ENCODE measurements at regions not wholly inside any gene's neighbourhood (a gene's known extent, or its start where the extent isn't known, plus 50 kb on each side); places are given as distances from the start of the nearest gene placed in this dataset.
A peak's percentile ranks its signal among the peaks of the same experiment; 100 is the strongest.

DNA sequence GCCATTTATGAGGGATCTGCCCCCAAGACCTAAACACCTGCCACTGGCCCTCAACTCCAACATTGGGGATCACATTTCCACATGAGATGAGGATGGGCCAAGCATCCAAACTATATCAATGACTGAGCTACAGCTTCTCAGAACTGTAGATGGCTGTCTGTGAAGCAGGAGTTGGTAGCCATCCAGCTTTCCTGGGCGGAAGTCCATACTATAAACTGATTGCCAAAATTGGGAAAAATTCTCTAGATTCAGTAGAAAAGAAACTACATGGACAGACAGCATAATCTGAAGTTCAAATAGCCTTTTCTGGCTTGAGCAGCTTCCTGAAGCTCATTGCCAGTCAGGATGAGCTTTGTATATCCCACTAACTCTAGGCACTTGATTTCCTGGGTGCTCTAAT lies 214.7 kb upstream of the ZBTB20 start:
- TF ChIP-seq, protein P1, sequence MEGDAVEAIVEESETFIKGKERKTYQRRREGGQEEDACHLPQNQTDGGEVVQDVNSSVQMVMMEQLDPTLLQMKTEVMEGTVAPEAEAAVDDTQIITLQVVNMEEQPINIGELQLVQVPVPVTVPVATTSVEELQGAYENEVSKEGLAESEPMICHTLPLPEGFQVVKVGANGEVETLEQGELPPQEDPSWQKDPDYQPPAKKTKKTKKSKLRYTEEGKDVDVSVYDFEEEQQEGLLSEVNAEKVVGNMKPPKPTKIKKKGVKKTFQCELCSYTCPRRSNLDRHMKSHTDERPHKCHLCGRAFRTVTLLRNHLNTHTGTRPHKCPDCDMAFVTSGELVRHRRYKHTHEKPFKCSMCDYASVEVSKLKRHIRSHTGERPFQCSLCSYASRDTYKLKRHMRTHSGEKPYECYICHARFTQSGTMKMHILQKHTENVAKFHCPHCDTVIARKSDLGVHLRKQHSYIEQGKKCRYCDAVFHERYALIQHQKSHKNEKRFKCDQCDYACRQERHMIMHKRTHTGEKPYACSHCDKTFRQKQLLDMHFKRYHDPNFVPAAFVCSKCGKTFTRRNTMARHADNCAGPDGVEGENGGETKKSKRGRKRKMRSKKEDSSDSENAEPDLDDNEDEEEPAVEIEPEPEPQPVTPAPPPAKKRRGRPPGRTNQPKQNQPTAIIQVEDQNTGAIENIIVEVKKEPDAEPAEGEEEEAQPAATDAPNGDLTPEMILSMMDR (IDR thresholded peaks at IDR 0.05), result no peak
- Mint-ChIP-seq H3K4me3 (ENCODE audit: unreplicated experiment) (no peak overlapping the region), H3K9me3 (ENCODE audit: low read depth) (peaks cover 9% of the 10 kb centered on the region), H3K36me3 (ENCODE audit: low read depth) (no peaks in the 10 kb centered on the region), H3K27me3 (ENCODE audit: low read depth) (no peaks in the 10 kb centered on the region), H3K4me1 (ENCODE audit: low read depth) (peaks cover 19% of the 10 kb centered on the region), H3K27ac (ENCODE audit: unreplicated experiment) (no peak overlapping the region)
- DNase-seq (ENCODE audit: low spot score), result no peak

DNA sequence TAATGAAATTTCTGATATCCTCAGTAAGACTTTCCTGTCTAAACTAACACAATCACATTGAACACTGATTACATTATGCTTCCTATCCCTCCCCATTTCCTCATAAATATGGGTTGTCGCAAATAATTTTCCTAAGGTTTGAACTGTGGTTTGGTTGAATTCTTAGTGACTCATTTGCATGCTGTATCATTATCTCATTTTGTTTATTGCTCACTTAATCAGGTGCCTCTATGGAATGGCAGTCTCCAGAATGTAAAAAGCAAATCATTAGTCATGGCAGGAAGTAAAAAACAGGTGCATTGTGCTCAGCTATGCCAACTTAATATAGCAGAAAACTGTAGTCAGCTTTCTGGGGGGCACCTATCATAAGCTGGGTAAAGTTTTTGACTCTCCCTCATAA lies 216.0 kb upstream of the ZBTB20 start:
- Mint-ChIP-seq H3K4me1 (ENCODE audit: low read depth) (peaks cover 19% of the 10 kb centered on the region), H3K4me3 (ENCODE audit: unreplicated experiment) (no peak overlapping the region), H3K27me3 (ENCODE audit: low read depth) (no peaks in the 10 kb centered on the region), H3K9me3 (ENCODE audit: low read depth) (peaks cover 2% of the 10 kb centered on the region), H3K36me3 (ENCODE audit: low read depth) (no peaks in the 10 kb centered on the region), H3K27ac (ENCODE audit: unreplicated experiment) (no peak overlapping the region)
- no peak for DNase-seq (ENCODE audit: low spot score)
- TF ChIP-seq, protein P1 (IDR thresholded peaks at IDR 0.05), result no peak

DNA sequence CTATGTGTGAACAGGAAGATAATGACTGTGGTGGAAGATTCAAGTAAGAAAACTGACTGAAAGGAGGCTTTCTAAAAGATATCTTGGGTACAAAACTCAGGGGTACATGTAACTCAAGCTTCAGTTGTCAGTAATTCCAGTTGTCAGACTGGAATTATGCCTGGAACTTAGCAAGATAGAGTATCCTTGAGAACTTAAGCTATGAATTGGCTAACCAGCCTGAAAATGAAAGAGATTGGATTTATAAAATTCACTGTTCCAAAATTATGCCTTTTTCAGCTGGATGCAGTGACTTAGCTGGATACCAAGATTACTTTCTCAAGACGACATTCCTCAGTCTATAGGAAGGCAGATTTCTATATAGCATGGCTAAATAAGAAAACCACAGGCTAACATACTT lies 221.9 kb upstream of the ZBTB20 start:
- H3K36me3 Mint-ChIP-seq (ENCODE audit: low read depth), result no peaks in the 10 kb centered on the region
- no peak overlapping the region for H3K4me3 Mint-ChIP-seq (ENCODE audit: unreplicated experiment)
- no peak overlapping the region for H3K27ac Mint-ChIP-seq (ENCODE audit: unreplicated experiment)
- TF ChIP-seq, protein P1 (IDR thresholded peaks at IDR 0.05), result no peak
- DNase-seq (ENCODE audit: low spot score), result no peak
- H3K9me3 Mint-ChIP-seq (ENCODE audit: low read depth), result no peaks in the 10 kb centered on the region
- H3K4me1 Mint-ChIP-seq (ENCODE audit: low read depth), result peaks cover 13% of the 10 kb centered on the region
- H3K27me3 Mint-ChIP-seq (ENCODE audit: low read depth), result no peaks in the 10 kb centered on the region

DNA sequence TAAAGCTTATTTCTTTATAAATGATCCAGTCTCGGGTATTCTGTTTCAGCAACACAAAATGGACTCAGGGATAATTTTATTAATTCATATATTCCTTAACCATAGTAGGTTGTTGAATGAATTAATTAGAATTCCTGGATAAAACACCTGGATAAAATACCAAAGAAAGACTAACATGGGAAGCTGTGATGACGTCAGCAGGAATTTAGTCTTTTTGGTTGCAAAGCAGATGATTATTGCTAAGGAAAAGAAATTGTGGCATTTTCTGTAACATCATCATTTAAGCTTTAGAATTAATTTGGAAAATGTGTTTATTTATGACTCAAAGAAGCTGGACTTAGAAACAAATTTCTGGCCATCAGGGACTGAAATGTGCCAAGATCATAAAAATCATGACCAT lies 228.3 kb upstream of the ZBTB20 start:
- Mint-ChIP-seq H3K4me1 (ENCODE audit: low read depth) (peaks cover 3% of the 10 kb centered on the region), H3K4me3 (ENCODE audit: unreplicated experiment) (no peak overlapping the region), H3K27ac (ENCODE audit: unreplicated experiment) (no peak overlapping the region), H3K36me3 (ENCODE audit: low read depth) (no peaks in the 10 kb centered on the region), H3K27me3 (ENCODE audit: low read depth) (no peaks in the 10 kb centered on the region), H3K9me3 (ENCODE audit: low read depth) (no peaks in the 10 kb centered on the region)
- TF ChIP-seq, protein P1 (IDR thresholded peaks at IDR 0.05), result no peak
- DNase-seq (ENCODE audit: low spot score), result no peak

DNA sequence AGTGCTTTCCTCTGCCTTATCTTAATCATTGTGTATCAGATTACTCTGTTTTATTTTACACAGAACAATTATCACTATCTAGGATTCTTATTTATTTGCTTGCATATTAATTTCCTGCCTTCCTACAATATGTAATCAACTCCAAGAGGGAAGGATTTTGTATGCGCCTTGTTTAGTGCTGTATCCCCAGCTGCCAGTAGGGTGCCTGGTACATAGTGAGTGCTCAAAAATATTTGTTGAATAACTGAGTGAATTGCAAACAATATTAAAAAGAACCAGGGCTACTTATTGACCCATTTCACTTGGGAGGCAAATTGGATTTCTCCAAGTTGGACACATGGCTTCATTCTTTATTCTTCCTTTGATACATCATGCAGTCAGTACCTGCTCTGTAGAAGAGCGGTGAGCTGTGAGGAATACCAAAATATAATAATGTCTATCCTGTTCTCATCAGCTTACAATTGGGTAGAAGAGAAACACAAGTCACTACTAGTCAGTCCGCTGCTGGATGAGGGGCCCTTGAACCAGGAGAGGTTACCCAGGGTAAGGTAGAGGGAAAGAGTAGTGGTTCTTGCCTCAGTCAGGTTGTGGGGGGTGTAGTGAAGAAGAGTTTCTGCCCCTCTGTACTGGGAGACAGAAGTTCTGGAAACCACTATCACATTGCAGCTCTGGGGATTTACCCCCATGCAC lies 233.9 kb upstream of the ZBTB20 start:
- no peak for DNase-seq (ENCODE audit: low spot score)
- peaks cover 2% of the 10 kb centered on the region for H3K9me3 Mint-ChIP-seq (ENCODE audit: low read depth)
- TF ChIP-seq, protein P1 (IDR thresholded peaks at IDR 0.05), result peak; percentile 27

More for the DNA sequence above, 233.9 kb upstream of the ZBTB20 start:
- Mint-ChIP-seq H3K27me3 (ENCODE audit: low read depth) (no peaks in the 10 kb centered on the region), H3K36me3 (ENCODE audit: low read depth) (no peaks in the 10 kb centered on the region), H3K27ac (ENCODE audit: unreplicated experiment) (peak overlapping the region; percentile 20), H3K4me3 (ENCODE audit: unreplicated experiment) (no peak overlapping the region), H3K4me1 (ENCODE audit: low read depth) (peaks cover 34% of the 10 kb centered on the region)
